K562 (cell line): ENCODE measurements at regions not wholly inside any gene's neighbourhood (a gene's known extent, or its start where the extent isn't known, plus 50 kb on each side); places are given as distances from the start of the nearest gene placed in this dataset.

Experiments
- ATF1 ChIP-seq, 2 experiments: fragments of 450-650 bp in 1 of 2; IDR thresholded peaks; 2 replicates each; pipeline ENCODE4 v1.6.1; 2016; ENCODE audit warnings: missing compliant biosample characterization in 1 of 2, missing genetic modification characterization in 1 of 2
- ATF4 ChIP-seq: fragments of 450-650 bp; formaldehyde crosslinking; IDR thresholded peaks from 2 replicates; pipeline ENCODE4 v1.4.0; 2022; ENCODE audit warnings: mild to moderate bottlenecking, moderate library complexity
- CC2D1A ChIP-seq: fragments of 450-650 bp; IDR thresholded peaks from 2 replicates; pipeline ENCODE4 v1.6.1; 2017; ENCODE audit warnings: mild to moderate bottlenecking
- CREB3 ChIP-seq: fragments of 450-650 bp; conservative IDR thresholded peaks from 2 replicates; pipeline ENCODE4 v1.6.1; 2016; ENCODE audit warnings: missing genetic modification characterization, low read depth, mild to moderate bottlenecking, missing compliant biosample characterization, moderate library complexity
- ELF1 ChIP-seq: fragments of 200-800 bp; sonication (Bioruptor generic); IDR thresholded peaks from 2 replicates; pipeline ENCODE4 v1.6.1; 2016; ENCODE audit warnings: missing genetic modification characterization, missing compliant biosample characterization
- HDAC1 ChIP-seq, 2 experiments: fragments of 450-650 bp; IDR thresholded peaks; 2 replicates each; pipeline ENCODE4 v1.6.1; 2016 to 2017; ENCODE audit warnings: inconsistent platforms in 1 of 2, mild to moderate bottlenecking in 1 of 2, moderate library complexity in 1 of 2
- ID3 ChIP-seq, 2 experiments: fragments of 250-450 bp in 1 of 2; fragments of 450-650 bp in 1 of 2; sonication (Bioruptor Pico) in 1 of 2; IDR thresholded peaks; 2 replicates each; pipeline versions ENCODE4 v1.6.1 to v1.8.0; 2016 to 2021; ENCODE audit warnings: mild to moderate bottlenecking in 2 of 2, moderate library complexity in 2 of 2, missing compliant biosample characterization in 1 of 2, missing genetic modification characterization in 1 of 2
- IFI16 ChIP-seq: fragments of 250-450 bp; sonication (Bioruptor Pico); IDR thresholded peaks from 2 replicates; pipeline ENCODE4 v2.1.2; 2022; ENCODE audit warnings: mild to moderate bottlenecking, inconsistent platforms
- ILK ChIP-seq: fragments of 450-650 bp; IDR thresholded peaks from 2 replicates; pipeline ENCODE4 v1.6.1; 2016; ENCODE audit warnings: missing genetic modification characterization, low read depth, mild to moderate bottlenecking, missing compliant biosample characterization, moderate library complexity, borderline replicate concordance
- MEF2D ChIP-seq: conservative IDR thresholded peaks from 2 replicates; pipeline ENCODE4 v1.6.1; 2016; ENCODE audit warnings: low read depth, missing genetic modification characterization, missing compliant biosample characterization
- NR2C1 ChIP-seq, 2 experiments: fragments of 450-650 bp; IDR thresholded peaks; 2 replicates each; pipeline ENCODE4 v1.6.1; 2017; ENCODE audit warnings: mild to moderate bottlenecking in 2 of 2, antibody characterized with exemption in 1 of 2, inconsistent platforms in 1 of 2, missing compliant biosample characterization in 1 of 2, missing genetic modification characterization in 1 of 2
- NR4A1 ChIP-seq, 2 experiments: fragments of 250-450 bp in 1 of 2; fragments of 450-650 bp in 1 of 2; sonication (Bioruptor Pico) in 1 of 2; IDR thresholded peaks; 2 replicates each; pipeline versions ENCODE4 v1.4.0 to v1.6.1; 2016 to 2020; ENCODE audit warnings: mild to moderate bottlenecking in 2 of 2, missing compliant biosample characterization in 1 of 2, missing genetic modification characterization in 1 of 2, moderate library complexity in 1 of 2
- PHB ChIP-seq: fragments of 250-450 bp; sonication (Bioruptor Pico); IDR thresholded peaks from 2 replicates; pipeline ENCODE4 v1.5.0; 2021
- PYGO2 ChIP-seq: fragments of 450-650 bp; IDR thresholded peaks from 2 replicates; pipeline ENCODE4 v1.6.1; 2016; ENCODE audit warnings: mild to moderate bottlenecking, missing genetic modification characterization, moderate library complexity, missing compliant biosample characterization
- ZBTB34 ChIP-seq: fragments of 250-450 bp; sonication (Bioruptor Pico); IDR thresholded peaks from 2 replicates; pipeline ENCODE4 v1.8.0; 2021; ENCODE audit warnings: mild to moderate bottlenecking, moderate library complexity
- ZNF165 ChIP-seq: fragments of 250-450 bp; sonication (Bioruptor Pico); IDR thresholded peaks from 2 replicates; pipeline ENCODE4 v1.4.0; 2020; ENCODE audit warnings: borderline replicate concordance
- ZNF311 ChIP-seq: fragments of 250-450 bp; sonication (Bioruptor Pico); IDR thresholded peaks from 2 replicates; pipeline ENCODE4 v1.4.0; 2020; ENCODE audit warnings: mild to moderate bottlenecking, moderate library complexity
- ZNF324 ChIP-seq: fragments of 250-450 bp; sonication (Bioruptor Pico); IDR thresholded peaks from 2 replicates; pipeline ENCODE4 v1.4.0; 2020; ENCODE audit warnings: mild to moderate bottlenecking
- ZNF398 ChIP-seq: fragments of 250-450 bp; sonication (Bioruptor Pico); IDR thresholded peaks from 2 replicates; pipeline ENCODE4 v1.8.0; 2021; ENCODE audit warnings: moderate library complexity, mild to moderate bottlenecking, inconsistent platforms
- ZNF41 ChIP-seq: fragments of 250-450 bp; sonication (Bioruptor Pico); conservative IDR thresholded peaks from 2 replicates; pipeline ENCODE4 v1.4.0; 2020; ENCODE audit warnings: mild to moderate bottlenecking
- ZNF589 ChIP-seq: fragments of 200-800 bp; sonication (Bioruptor generic); IDR thresholded peaks from 2 replicates; pipeline ENCODE4 v1.6.1; 2016; ENCODE audit warnings: low read depth, missing genetic modification characterization, missing compliant biosample characterization
- ZNF76 ChIP-seq: fragments of 250-450 bp; sonication (Bioruptor Pico); IDR thresholded peaks from 2 replicates; pipeline ENCODE4 v1.4.0; 2020; ENCODE audit warnings: mild to moderate bottlenecking, moderate library complexity, borderline replicate concordance

GRCh38 chr1:166693158-166693557, 146.1 kb upstream of the POGK start (continued):
- TF ChIP-seq ATF4 (CRISPR knock-in tag), result peak; percentile 83
- peak; percentile 87 for TF ChIP-seq MEF2D (tag)
- peak; percentile 94 for TF ChIP-seq NR4A1 (CRISPR knock-in tag; IDR thresholded peaks at IDR 0.05)
- TF ChIP-seq NR4A1 (tag; IDR thresholded peaks at IDR 0.05), result peak; percentile 97
- peak; percentile 95 for TF ChIP-seq ZNF76 (CRISPR knock-in tag)
- peak; percentile 86 for TF ChIP-seq PYGO2 (tag)
- TF ChIP-seq CREB3, result peak; percentile 98
- 0 out of 2 replicates have a peak, but pooled peaks have one; percentile 23 for TF ChIP-seq ZNF324 (CRISPR knock-in tag)
- no peak for TF ChIP-seq CC2D1A
- peak; percentile 89 for TF ChIP-seq ZNF41 (CRISPR knock-in tag)
- TF ChIP-seq ATF1 (CRISPR knock-in tag; IDR thresholded peaks at IDR 0.05), result no peak
- TF ChIP-seq ATF1 (tag; IDR thresholded peaks at IDR 0.05), result peak; percentile 55
- TF ChIP-seq NR2C1 (IDR thresholded peaks at IDR 0.05), result no peak
- TF ChIP-seq NR2C1 (tag; IDR thresholded peaks at IDR 0.05), result peak; percentile 83
- TF ChIP-seq PHB (CRISPR knock-in tag), result no peak
- TF ChIP-seq ZNF589 (CRISPR knock-in tag), result peak; percentile 73; the same call in 1 of the 2 replicates
- TF ChIP-seq ELF1 (tag), result no peak
- TF ChIP-seq ZNF165 (CRISPR knock-in tag), result peak; percentile 92; the same call in 1 of the 2 replicates
- peak; percentile 59; the same call in 1 of the 2 replicates for TF ChIP-seq IFI16 (CRISPR knock-in tag)
- TF ChIP-seq ID3 (CRISPR knock-in tag; IDR thresholded peaks at IDR 0.05), result 0 out of 2 replicates have a peak, but pooled peaks have one; percentile 22
- peak; percentile 96 for TF ChIP-seq ID3 (tag; IDR thresholded peaks at IDR 0.05)
- TF ChIP-seq ZBTB34 (CRISPR knock-in tag), result 0 out of 2 replicates have a peak, but pooled peaks have one; percentile 43
- TF ChIP-seq ZNF398 (CRISPR knock-in tag), result peak; percentile 73
- TF ChIP-seq HDAC1 (IDR thresholded peaks at IDR 0.05), result 0 out of 4 replicates have a peak, but pooled peaks of 1 of the 2 experiments have one; percentile 14
- peak; percentile 93 for TF ChIP-seq ZNF311 (CRISPR knock-in tag)
- TF ChIP-seq ILK (tag), result peak; percentile 76; the same call in 1 of the 2 replicates
